ENCODE measurements at regions not wholly inside any gene's neighbourhood (a gene's known extent, or its start where the extent isn't known, plus 50 kb on each side); places are given as distances from the start of the nearest gene placed in this dataset.

- TF ChIP-seq CTCF (conservative IDR thresholded peaks at IDR 0.05; ENCODE audit: low read depth in 2 of 2) = no peak
- TF ChIP-seq EZH2phosphoT487 (IDR thresholded peaks at IDR 0.05; ENCODE audit: unreplicated experiment) = no peak
- no peak for TF ChIP-seq CREB1 (CRISPR knock-in tag; IDR thresholded peaks at IDR 0.05; ENCODE audit: low read depth)
- no peak for TF ChIP-seq REST (IDR thresholded peaks at IDR 0.05; ENCODE audit: unreplicated experiment)
- no peak for TF ChIP-seq EZH2 (IDR thresholded peaks at IDR 0.05; ENCODE audit: low read depth, unreplicated experiment)
- no peak for TF ChIP-seq NANOG (IDR thresholded peaks at IDR 0.05; ENCODE audit: borderline replicate concordance)
- TF ChIP-seq POLR2AphosphoS5 (IDR thresholded peaks at IDR 0.05; ENCODE audit: low read depth) = no peak
- no peak for TF ChIP-seq STAT1 (IDR thresholded peaks at IDR 0.05; ENCODE audit: unreplicated experiment)
- TF ChIP-seq JUNB (IDR thresholded peaks at IDR 0.05; ENCODE audit: unreplicated experiment) = no peak
These were observed 714.5 kb upstream of the POT1 start for GRCh38 chr7:125644109-125644508.

All from GM23338 (cell line).